HCT116 (cell line): ENCODE measurements at regions not wholly inside any gene's neighbourhood (a gene's known extent, or its start where the extent isn't known, plus 50 kb on each side); places are given as distances from the start of the nearest gene placed in this dataset.

Experiments used
- ATAC-seq: fragments of 200-7000 bp; cut with Tn5 transposase; 2 replicates; pipeline ENCODE4 v1.9.1; 2020; ENCODE audit warnings: mild to moderate bottlenecking, moderate library complexity
- BruUV-seq: library from RNA; stranded (reverse); fragments of 400-500 nt; replicated peaks from 2 replicates; lab custom pipeline; 2021; lab: Mats Ljungman, UMichigan
- CTCF ChIA-PET: fragments of 300-600 bp; sonication (Branson Sonifier 250); formaldehyde crosslinking; loops from one replicate; lab custom pipeline; 2021; ENCODE audit warnings: antibody characterized with exemption; lab: Charles Lee
- POLR2A ChIA-PET: fragments of 300-600, 350-600 bp; sonication (Branson Sonifier 250); formaldehyde crosslinking; loops from one replicate; lab custom pipeline; 2021; ENCODE audit warnings: antibody characterized with exemption; lab: Charles Lee
- RAD21 ChIA-PET, 2 experiments: fragments of 300-600 bp; sonication (Branson Sonifier 250); formaldehyde crosslinking; loops; one replicate each; lab custom pipeline; 2023; ENCODE audit warnings: low total read pairs in 2 of 2; ENCODE audit not compliant: uncharacterized antibody in 2 of 2, unreplicated experiment in 2 of 2, low non-redundant PET in 1 of 2; lab: Charles Lee
- DNase-seq: peaks from one replicate; pipeline ENCODE4 v3.0.0-alpha.2; 2010; ENCODE audit warnings: low read depth, low spot score
- H2AFZ ChIP-seq: fragments of 200-600 bp; shearing (Covaris generic), sonication (generic); 2 replicates; pipeline ENCODE4 v1.6.1; 2017; ENCODE audit warnings: low read depth, mixed run types, mixed read lengths, antibody characterized with exemption, low read length; ENCODE audit not compliant: poor library complexity, severe bottlenecking
- H3K27ac ChIP-seq: 2 replicates; pipeline ENCODE4 v1.5.1; 2012; ENCODE audit warnings: low read depth, low read length
- H3K27me3 ChIP-seq: fragments of 200-600 bp; sonication (generic); 2 replicates; pipeline ENCODE4 v1.6.1; 2016; ENCODE audit warnings: mixed run types, low read length, mixed read lengths; ENCODE audit not compliant: insufficient read depth
- H3K36me3 ChIP-seq, 2 experiments: fragments of 200-500 bp in 1 of 2; fragments of 200-600 bp in 1 of 2; sonication (Bioruptor generic) in 1 of 2; sonication (generic) in 1 of 2; 2 replicates each; pipeline versions ENCODE4 v1.5.1 to v1.6.1; 2014 to 2016; ENCODE audit warnings: low read length in 2 of 2, inconsistent platforms in 1 of 2, mixed read lengths in 1 of 2, mixed run types in 1 of 2; ENCODE audit not compliant: insufficient read depth in 2 of 2, control insufficient read depth in 1 of 2
- H3K4me1 ChIP-seq, 2 experiments: fragments of 200-600 bp in 1 of 2; sonication (generic) in 1 of 2; 2 replicates each; pipeline versions ENCODE4 v1.5.1 to v1.6.1; 2012 to 2017; ENCODE audit warnings: low read length in 2 of 2, inconsistent platforms in 1 of 2, mild to moderate bottlenecking in 1 of 2, mixed read lengths in 1 of 2, mixed run types in 1 of 2, moderate library complexity in 1 of 2; ENCODE audit not compliant: insufficient read depth in 2 of 2, control insufficient read depth in 1 of 2
- H3K4me2 ChIP-seq: fragments of 200-600 bp; sonication (generic); 2 replicates; pipeline ENCODE4 v1.6.1; 2017; ENCODE audit warnings: mixed run types, low read length, mixed read lengths
- H3K4me3 ChIP-seq, 2 experiments: fragments of 200-600 bp in 1 of 2; sonication (generic) in 1 of 2; replicated peaks in 1 of 2; 2 replicates each; pipeline ENCODE4 v1.5.1; 2011 to 2016; ENCODE audit warnings: low read length in 2 of 2, control low read depth in 1 of 2, low read depth in 1 of 2, mild to moderate bottlenecking in 1 of 2, mixed read lengths in 1 of 2, mixed run types in 1 of 2
- H3K79me2 ChIP-seq: fragments of 200-600 bp; sonication (generic); 2 replicates; pipeline ENCODE4 v1.6.1; 2017; ENCODE audit warnings: mild to moderate bottlenecking, mixed run types, low read length, moderate library complexity, mixed read lengths; ENCODE audit not compliant: insufficient read depth
- H3K9ac ChIP-seq: fragments of 200-600 bp; sonication (generic); 2 replicates; pipeline ENCODE4 v1.6.1; 2016; ENCODE audit warnings: low read length, mixed read lengths
- H3K9me2 ChIP-seq: fragments of 200-600 bp; sonication (generic), shearing (Covaris generic); 2 replicates; pipeline ENCODE4 v1.6.1; 2017; ENCODE audit warnings: mixed run types, mild to moderate bottlenecking, moderate library complexity; ENCODE audit not compliant: insufficient read depth
- H3K9me3 ChIP-seq, 2 experiments: fragments of 200-500 bp in 1 of 2; fragments of 200-600 bp in 1 of 2; sonication (Bioruptor generic) in 1 of 2; sonication (generic) in 1 of 2; 2 replicates each; pipeline ENCODE4 v1.6.1; 2014 to 2017; ENCODE audit warnings: low read length in 2 of 2, mixed read lengths in 2 of 2, inconsistent platforms in 1 of 2, low read depth in 1 of 2, mild to moderate bottlenecking in 1 of 2, mixed run types in 1 of 2, moderate library complexity in 1 of 2; ENCODE audit not compliant: control insufficient read depth in 1 of 2, insufficient read depth in 1 of 2
- H4K20me1 ChIP-seq: fragments of 200-600 bp; sonication (generic), shearing (Covaris generic); 2 replicates; pipeline ENCODE4 v1.6.1; 2017; ENCODE audit warnings: mixed run types, mild to moderate bottlenecking, moderate library complexity; ENCODE audit not compliant: insufficient read depth
- CTCF ChIP-seq, 3 experiments: fragments of 200-600 bp in 1 of 3; sonication (generic) in 1 of 3; IDR thresholded peaks in 2 of 3; conservative IDR thresholded peaks in 1 of 3; 2 replicates each; pipeline ENCODE4 v1.5.1; 2012 to 2017; ENCODE audit warnings: low read depth in 2 of 3, low read length in 2 of 3, antibody characterized with exemption in 1 of 3, borderline replicate concordance in 1 of 3, control low read depth in 1 of 3, mild to moderate bottlenecking in 1 of 3, mixed read lengths in 1 of 3, mixed run types in 1 of 3, moderate library complexity in 1 of 3; ENCODE audit not compliant: insufficient read depth in 1 of 3
- ELF1 ChIP-seq: IDR thresholded peaks from 2 replicates; pipeline ENCODE4 v1.6.1; 2012; ENCODE audit warnings: low read depth, borderline replicate concordance
- EZH2 ChIP-seq: fragments of 200-600 bp; sonication (generic); IDR thresholded peaks from 2 replicates; pipeline ENCODE4 v1.6.1; 2017; ENCODE audit warnings: antibody characterized with exemption, mixed run types
- EZH2phosphoT487 ChIP-seq: fragments of 200-600 bp; IDR thresholded peaks from 2 replicates; pipeline ENCODE4 v1.6.1; 2018; ENCODE audit warnings: antibody characterized with exemption, borderline replicate concordance
- FOSL1 ChIP-seq: IDR thresholded peaks from 2 replicates; pipeline ENCODE4 v1.6.1; 2012; ENCODE audit warnings: low read depth
- POLR2A ChIP-seq: IDR thresholded peaks from 2 replicates; pipeline ENCODE4 v1.7.0; 2011; ENCODE audit warnings: borderline replicate concordance; ENCODE audit not compliant: insufficient read depth, insufficient read length; ENCODE audit errors: extremely low read depth
- REST ChIP-seq: IDR thresholded peaks from 2 replicates; pipeline ENCODE4 v1.6.1; 2012; ENCODE audit warnings: low read depth
- ZFX ChIP-seq: fragments of 450-650 bp; IDR thresholded peaks from 2 replicates; pipeline ENCODE4 v1.6.1; 2017
- intact Hi-C: fragments of 100-400 bp; cut with micrococcal nuclease; formaldehyde crosslinking; loops from 2 replicates; pipeline ENCODE4 v1.10.0; 2022

- H3K9me2 ChIP-seq: no peaks in the 10 kb centered on the region
- no peaks in the 10 kb centered on the region for H3K4me1 ChIP-seq
- H3K79me2 ChIP-seq: no peaks in the 10 kb centered on the region
- H3K27ac ChIP-seq: no peak overlapping the region
- ChIA-PET POLR2A (no interaction called here), CTCF (no interaction called here), RAD21 (no interaction called here)
- intact Hi-C loops: no loop called here
- H3K9ac ChIP-seq: no peak overlapping the region
- peaks cover 6 to 7% of the 10 kb centered on the region in 2 experiments; a peak in 2 of 4 replicates for H3K9me3 ChIP-seq
- no peaks in the 10 kb centered on the region for H4K20me1 ChIP-seq
- H2AFZ ChIP-seq: no peak overlapping the region
- TF ChIP-seq ELF1: no peak
- TF ChIP-seq CTCF (IDR thresholded peaks at IDR 0.05 in 2 of 3, conservative IDR thresholded peaks at IDR 0.05 in 1 of 3; ENCODE audit: borderline replicate concordance in 1 of 3, insufficient read depth in 1 of 3, low read depth in 2 of 3, low read length in 2 of 3): no peak
- no peak for TF ChIP-seq REST
- TF ChIP-seq EZH2: no peak
- no peak for TF ChIP-seq ZFX
- TF ChIP-seq FOSL1: no peak
- no peak for TF ChIP-seq POLR2A
- no peak for TF ChIP-seq EZH2phosphoT487
- no TSS peak for BruUV-seq
- ATAC-seq (no peak), DNase-seq (no peak)
- H3K27me3 ChIP-seq: no peaks in the 10 kb centered on the region
- no peaks in the 10 kb centered on the region for H3K36me3 ChIP-seq
- H3K4me3 ChIP-seq: no peak overlapping the region
- no peak overlapping the region for H3K4me2 ChIP-seq
These were observed 387.7 kb upstream of the PFKP start for GRCh38 chr10:2679646-2680045.
